Cardiac fibroblast (primary cell): ENCODE measurements at regions not wholly inside any gene's neighbourhood (a gene's known extent, or its start where the extent isn't known, plus 50 kb on each side); places are given as distances from the start of the nearest gene placed in this dataset.
"Not testable (repeated sequence)": the region's sequence is repeated elsewhere in the genome, so short reads cannot be mapped to it uniquely, and the experiment has no call there.

Experiments used
- DNase-seq, 2 donors: peaks; one replicate each; pipeline versions ENCODE4 v3.0.0 to v3.0.0-alpha.2; 2010; ENCODE audit warnings: low read depth in 2 of 2
- H3K4me3 ChIP-seq, 2 donors: replicated peaks in 1 of 2; 1 replicate in 1 of 2; 2 replicates in 1 of 2; pipeline ENCODE4 v1.5.1; 2011; ENCODE audit warnings: low read depth in 2 of 2, low read length in 2 of 2, mild to moderate bottlenecking in 2 of 2, moderate library complexity in 1 of 2
- TF ChIP-seq, protein P1 (sequence below): IDR thresholded peaks from one replicate; pipeline ENCODE4 v1.5.1; 2011; ENCODE audit warnings: low read depth, mild to moderate bottlenecking, low read length, inconsistent platforms

DNA sequence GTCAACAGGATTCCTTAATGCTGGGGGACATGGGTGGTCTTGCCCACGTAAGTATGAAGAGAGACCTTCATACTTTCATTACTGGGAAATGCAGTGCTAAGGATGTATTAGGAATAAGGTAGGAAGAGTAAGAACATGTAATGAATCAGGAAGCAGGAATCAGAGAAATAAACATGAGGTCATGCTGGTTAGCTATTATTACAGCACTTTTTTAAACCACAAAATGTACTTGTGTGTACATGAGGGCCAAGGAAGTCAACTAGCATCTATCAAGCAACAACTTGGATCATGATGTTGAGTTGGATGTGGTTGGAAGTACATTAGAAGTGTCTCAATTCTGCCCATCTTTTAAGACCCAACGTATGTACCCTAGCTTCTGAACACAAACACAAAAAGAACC, 63.5 kb upstream of the E2F3 start:
- DNase-seq: no peak
- TF ChIP-seq, protein P1, sequence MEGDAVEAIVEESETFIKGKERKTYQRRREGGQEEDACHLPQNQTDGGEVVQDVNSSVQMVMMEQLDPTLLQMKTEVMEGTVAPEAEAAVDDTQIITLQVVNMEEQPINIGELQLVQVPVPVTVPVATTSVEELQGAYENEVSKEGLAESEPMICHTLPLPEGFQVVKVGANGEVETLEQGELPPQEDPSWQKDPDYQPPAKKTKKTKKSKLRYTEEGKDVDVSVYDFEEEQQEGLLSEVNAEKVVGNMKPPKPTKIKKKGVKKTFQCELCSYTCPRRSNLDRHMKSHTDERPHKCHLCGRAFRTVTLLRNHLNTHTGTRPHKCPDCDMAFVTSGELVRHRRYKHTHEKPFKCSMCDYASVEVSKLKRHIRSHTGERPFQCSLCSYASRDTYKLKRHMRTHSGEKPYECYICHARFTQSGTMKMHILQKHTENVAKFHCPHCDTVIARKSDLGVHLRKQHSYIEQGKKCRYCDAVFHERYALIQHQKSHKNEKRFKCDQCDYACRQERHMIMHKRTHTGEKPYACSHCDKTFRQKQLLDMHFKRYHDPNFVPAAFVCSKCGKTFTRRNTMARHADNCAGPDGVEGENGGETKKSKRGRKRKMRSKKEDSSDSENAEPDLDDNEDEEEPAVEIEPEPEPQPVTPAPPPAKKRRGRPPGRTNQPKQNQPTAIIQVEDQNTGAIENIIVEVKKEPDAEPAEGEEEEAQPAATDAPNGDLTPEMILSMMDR: no peak
- no peak overlapping the region for H3K4me3 ChIP-seq

DNA sequence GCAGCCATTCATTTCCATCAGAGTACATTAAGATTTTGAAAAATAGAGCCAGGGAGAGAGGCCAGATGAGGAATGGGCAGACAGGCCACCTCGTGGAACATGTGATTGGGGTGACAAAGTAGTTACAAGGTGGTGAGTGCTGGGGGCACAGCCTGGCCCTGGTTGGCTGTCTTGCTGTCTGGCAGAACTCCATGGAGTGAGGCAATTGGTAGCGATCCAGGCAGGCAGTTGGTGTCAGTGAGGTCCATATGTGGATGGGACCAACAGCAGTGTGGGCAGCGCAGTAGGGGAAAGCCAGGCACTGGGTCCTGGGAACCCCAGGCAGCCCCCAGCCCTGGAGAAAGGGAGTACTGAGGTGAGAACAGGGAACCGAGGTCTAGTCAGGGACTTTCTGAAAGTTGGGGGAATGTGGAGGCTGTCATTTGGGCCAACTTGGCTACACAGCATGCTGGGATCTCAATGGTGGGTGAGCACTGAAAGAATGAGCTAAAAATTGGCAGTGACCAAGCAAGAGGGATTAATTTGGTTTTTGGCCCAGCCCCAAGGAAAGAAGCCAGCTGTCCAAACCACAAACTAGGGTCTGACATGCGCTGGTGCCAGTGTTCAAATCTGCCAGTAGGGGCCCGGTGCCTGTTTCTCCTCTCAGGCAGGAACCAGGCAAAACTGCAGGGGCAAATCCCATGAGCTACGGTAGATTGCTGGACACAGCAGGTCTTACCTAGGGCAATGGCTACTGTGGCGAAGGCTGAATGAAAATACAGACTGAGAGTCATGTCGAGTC, 61.4 kb upstream of the E2F3 start:
- TF ChIP-seq, protein P1: no peak
- H3K4me3 ChIP-seq: no peak overlapping the region
- no peak for DNase-seq

DNA sequence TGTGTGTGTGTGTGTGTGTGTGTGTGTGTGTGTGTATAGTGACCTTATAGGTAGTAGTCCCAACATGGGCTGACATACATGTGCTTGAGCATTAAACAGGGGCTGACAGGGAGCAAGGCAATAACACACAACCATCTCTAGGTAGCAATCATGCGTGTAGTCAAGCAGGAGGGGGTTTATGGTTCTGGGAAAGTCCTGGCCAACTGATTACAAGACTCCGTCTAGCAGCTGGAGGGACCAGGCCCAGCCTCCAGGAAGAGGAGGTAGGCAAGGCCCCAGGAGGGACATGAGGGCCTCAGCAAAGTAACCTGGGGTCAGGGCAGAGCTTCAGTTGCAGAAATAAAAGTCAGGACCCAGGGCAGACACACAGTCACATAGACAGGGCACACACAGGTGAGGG, 60.6 kb upstream of the E2F3 start:
- DNase-seq: no peak
- TF ChIP-seq, protein P1: no peak
- H3K4me3 ChIP-seq: no peak overlapping the region

DNA sequence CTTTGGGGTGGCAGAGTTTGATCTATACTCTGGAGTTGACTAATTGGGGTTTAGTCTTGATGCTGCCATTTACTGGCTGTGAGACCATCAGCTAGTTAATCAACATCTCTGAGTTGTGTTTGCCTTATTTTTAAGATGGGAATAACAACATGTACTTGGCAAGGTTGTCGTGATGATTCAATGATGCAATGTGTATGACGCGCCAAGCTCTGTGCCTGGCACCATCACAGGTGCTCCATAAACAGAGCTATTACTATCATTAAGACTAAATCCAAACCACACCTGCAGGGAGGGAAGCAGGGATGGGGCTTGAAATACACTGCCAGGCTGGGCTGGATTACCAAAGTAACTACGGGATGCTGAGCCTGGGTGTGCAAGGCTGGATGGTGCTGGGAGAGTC, 60.1 kb upstream of the E2F3 start:
- TF ChIP-seq, protein P1: no peak
- H3K4me3 ChIP-seq: no peak overlapping the region
- no peak for DNase-seq

DNA sequence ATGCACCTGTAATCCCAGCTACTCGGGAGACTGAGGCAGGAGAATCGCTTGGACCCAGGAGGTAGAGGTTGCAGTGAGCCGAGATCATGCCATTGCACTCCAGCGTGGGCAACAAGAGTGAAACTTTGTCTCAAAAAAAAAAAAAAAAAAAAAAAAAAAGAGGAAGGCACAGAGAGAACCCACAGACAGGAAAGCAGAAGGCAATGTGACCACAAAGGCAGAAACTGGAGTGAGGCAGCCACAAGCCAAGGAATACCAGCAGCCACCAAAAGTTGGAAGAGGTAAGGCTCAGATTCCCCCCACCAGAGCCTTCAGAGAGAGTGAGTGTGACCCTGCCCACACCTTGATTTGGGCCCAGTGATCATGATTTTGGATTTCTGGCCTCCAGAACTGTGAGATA, 54.7 kb upstream of the E2F3 start:
- not testable (repeated sequence) for DNase-seq, H3K4me3 ChIP-seq

DNA sequence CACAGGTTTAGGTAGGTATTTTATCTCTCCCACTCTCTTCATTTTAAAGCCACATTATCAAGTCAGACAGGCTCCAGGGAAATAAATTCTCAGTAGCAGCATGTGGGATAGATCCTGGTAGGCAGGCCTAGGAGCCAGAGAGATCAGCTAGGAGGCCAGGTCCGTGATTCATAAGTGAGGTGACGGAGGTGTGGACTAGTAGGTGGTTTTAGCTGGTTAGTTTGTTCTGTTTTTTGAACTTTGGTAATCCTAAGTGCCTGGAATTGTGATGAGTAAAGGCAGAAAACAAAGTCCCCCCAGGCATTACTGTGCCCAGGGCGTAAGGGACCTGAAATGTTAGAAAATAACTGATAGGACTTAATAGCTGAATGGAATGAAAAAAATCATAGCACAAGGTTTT, 53.6 kb upstream of the E2F3 start:
- no peak overlapping the region for H3K4me3 ChIP-seq
- DNase-seq: no peak
- TF ChIP-seq, protein P1: no peak

DNA sequence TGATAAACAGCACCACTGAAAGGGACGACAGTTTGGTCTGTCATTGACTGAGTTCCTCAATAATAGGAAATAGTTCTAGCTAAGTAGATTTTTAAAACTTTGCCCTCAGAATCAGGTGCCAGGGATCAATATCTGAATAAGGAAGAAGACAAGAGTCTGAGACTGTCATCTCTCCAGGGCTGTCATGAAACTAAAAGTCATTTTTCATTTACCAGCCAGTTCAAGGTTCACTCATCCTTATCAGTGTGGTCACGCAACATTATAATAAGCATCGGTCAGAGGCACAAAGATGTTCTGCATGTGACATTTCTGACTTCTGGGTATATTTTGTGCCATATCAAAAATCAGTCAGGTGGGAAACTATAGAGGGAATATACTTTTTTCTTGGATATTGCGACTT, 52.5 kb upstream of the E2F3 start:
- TF ChIP-seq, protein P1: no peak
- DNase-seq: no peak
- no peak overlapping the region for H3K4me3 ChIP-seq
